CD8-positive, alpha-beta memory T cell (primary cell): ENCODE measurements at regions not wholly inside any gene's neighbourhood (a gene's known extent, or its start where the extent isn't known, plus 50 kb on each side); places are given as distances from the start of the nearest gene placed in this dataset.
"Not testable (repeated sequence)": the region's sequence is repeated elsewhere in the genome, so short reads cannot be mapped to it uniquely, and the experiment has no call there.

Experiments used
- CTCF ChIA-PET: fragments of 350-600 bp; sonication (Branson Sonifier 250); formaldehyde crosslinking; loops from one replicate; lab custom pipeline; 2021; ENCODE audit warnings: antibody characterized with exemption; lab: Charles Lee
- POLR2A ChIA-PET: fragments of 350-600 bp; sonication (Branson Sonifier 250); formaldehyde crosslinking; loops from one replicate; lab custom pipeline; 2021; ENCODE audit warnings: antibody characterized with exemption; lab: Charles Lee
- DNase-seq, 5 donors: peaks; one replicate each; pipeline versions ENCODE4 v3.0.0 to v3.0.0-alpha.2; 2020 to 2022; ENCODE audit warnings: mixed read lengths in 1 of 5
- H3K27ac ChIP-seq: one replicate; pipeline ENCODE4 v1.7.0; 2013; ENCODE audit warnings: low read depth, mild to moderate bottlenecking, low read length, moderate library complexity
- H3K27me3 ChIP-seq: 2 replicates; pipeline ENCODE4 v1.7.0; 2013; ENCODE audit warnings: low read length, mild to moderate bottlenecking; ENCODE audit not compliant: insufficient read depth, poor library complexity, severe bottlenecking
- H3K36me3 ChIP-seq: 2 replicates; pipeline ENCODE4 v1.7.0; 2013; ENCODE audit warnings: mild to moderate bottlenecking, low read length, moderate library complexity; ENCODE audit not compliant: insufficient read depth
- H3K4me1 ChIP-seq: 2 replicates; pipeline ENCODE4 v1.7.0; 2013; ENCODE audit warnings: mild to moderate bottlenecking, low read length, moderate library complexity; ENCODE audit not compliant: insufficient read depth
- H3K4me3 ChIP-seq: 2 replicates; pipeline ENCODE4 v1.7.0; 2013; ENCODE audit warnings: mild to moderate bottlenecking, low read length
- H3K9me3 ChIP-seq: 2 replicates; pipeline ENCODE4 v1.7.0; 2013; ENCODE audit warnings: mild to moderate bottlenecking, low read length
- H3K27ac Mint-ChIP-seq, 8 donors: one replicate each; pipeline ENCODE4 v1.8.0; 2020 to 2021; ENCODE audit warnings: mixed read lengths in 8 of 8, mild to moderate bottlenecking in 6 of 8, inconsistent platforms in 3 of 8, moderate library complexity in 3 of 8
- H3K27me3 Mint-ChIP-seq, 2 donors: one replicate each; pipeline ENCODE4 v1.8.0; 2020 to 2021; ENCODE audit warnings: mixed read lengths in 2 of 2, mild to moderate bottlenecking in 1 of 2, moderate library complexity in 1 of 2
- H3K36me3 Mint-ChIP-seq, 3 donors: one replicate each; pipeline ENCODE4 v1.8.0; 2020 to 2021; ENCODE audit warnings: mixed read lengths in 3 of 3, inconsistent platforms in 1 of 3, mild to moderate bottlenecking in 1 of 3
- H3K4me1 Mint-ChIP-seq, 3 donors: one replicate each; pipeline ENCODE4 v1.8.0; 2020 to 2021; ENCODE audit warnings: mixed read lengths in 3 of 3, inconsistent platforms in 1 of 3, mild to moderate bottlenecking in 1 of 3
- H3K4me3 Mint-ChIP-seq, 7 donors: one replicate each; pipeline ENCODE4 v1.8.0; 2020 to 2021; ENCODE audit warnings: mixed read lengths in 7 of 7, mild to moderate bottlenecking in 6 of 7, moderate library complexity in 4 of 7, inconsistent platforms in 2 of 7
- H3K9me3 Mint-ChIP-seq, 5 donors: one replicate each; pipeline ENCODE4 v1.8.0; 2020 to 2022; ENCODE audit warnings: mixed read lengths in 5 of 5, mild to moderate bottlenecking in 3 of 5, moderate library complexity in 2 of 5, inconsistent platforms in 1 of 5

DNA sequence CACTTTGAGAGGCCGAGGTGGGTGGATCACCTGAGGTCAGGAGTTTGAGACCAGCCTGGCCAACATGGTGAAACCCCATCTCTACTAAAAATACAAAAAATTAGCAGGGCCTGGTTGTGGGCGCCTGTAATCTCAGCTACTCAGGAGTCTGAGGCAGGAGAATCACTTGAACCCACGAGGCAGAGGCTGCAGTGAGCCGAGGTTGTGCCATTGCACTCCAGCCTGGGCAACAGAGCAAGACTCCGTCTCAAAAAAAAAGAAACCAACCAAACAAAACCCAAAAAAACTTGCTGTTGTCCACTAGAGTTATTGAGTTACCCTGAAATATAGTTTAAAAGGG is 186.7 kb downstream of the GOLGA6L6 start:
- peaks cover 19% of the 10 kb centered on the region for H3K4me1 ChIP-seq
- POLR2A ChIA-PET, H3K4me3 Mint-ChIP-seq, H3K27me3 Mint-ChIP-seq, H3K4me3 ChIP-seq, H3K27me3 ChIP-seq, H3K27ac Mint-ChIP-seq, H3K9me3 Mint-ChIP-seq, H3K9me3 ChIP-seq, H3K27ac ChIP-seq, H3K36me3 ChIP-seq, H3K36me3 Mint-ChIP-seq: not testable (repeated sequence)
- H3K4me1 Mint-ChIP-seq, result peaks cover 12 to 16% (median 12%) of the 10 kb centered on the region in 3 donors
- peak in 1 of 5 donors; percentile 31 for DNase-seq
- CTCF ChIA-PET, result interaction anchor here (1.0 to 5.6 kb wide), 2 partner anchors 16 to 1869 kb away, joined by 3 to 123 read pairs; no protein-coding TSS in a partner anchor

DNA sequence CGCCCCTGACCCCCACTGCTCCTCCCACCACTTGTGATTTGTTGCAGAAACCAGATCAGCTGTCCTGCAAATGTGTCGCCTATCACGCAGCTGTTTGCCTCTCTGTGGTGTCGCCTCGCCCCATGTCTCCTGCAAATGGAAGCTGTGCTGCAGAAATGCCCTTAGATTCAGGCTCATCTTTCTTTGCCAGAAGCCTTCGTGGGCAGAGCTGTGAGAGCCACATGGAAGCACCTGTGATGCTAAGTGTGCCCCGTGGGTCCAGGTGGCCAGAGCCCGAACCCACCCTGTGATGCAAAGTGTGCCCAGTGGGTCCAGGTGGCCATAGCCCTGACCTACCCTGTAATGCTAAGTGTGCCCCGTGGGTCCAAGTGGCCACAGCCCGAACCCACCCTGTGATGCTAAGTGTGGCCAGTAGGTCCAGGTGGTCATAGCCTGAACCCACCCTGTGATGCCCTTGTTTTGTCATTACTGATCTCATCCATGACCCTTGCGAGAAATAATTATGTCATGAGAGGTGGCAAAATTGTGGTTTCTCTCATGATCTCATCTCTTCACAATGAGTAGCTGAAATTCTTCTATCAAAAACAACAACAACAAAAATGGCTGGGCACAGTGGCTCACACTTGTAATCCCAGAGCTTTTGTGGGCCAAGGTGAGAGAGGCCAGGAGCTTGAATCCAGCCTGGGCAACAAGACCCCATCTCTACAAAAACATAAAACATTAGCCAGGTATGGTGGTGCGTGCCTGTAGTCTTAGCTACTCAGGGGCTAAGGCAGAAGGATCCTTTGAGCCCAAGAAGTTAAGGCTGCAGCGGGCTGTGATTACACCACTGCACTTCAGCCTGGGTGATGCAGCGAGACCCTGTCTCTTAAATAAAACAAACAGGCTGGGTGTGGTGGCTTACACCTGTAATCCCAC is 187.4 kb downstream of the GOLGA6L6 start:
- H3K27me3 Mint-ChIP-seq, result peaks cover 4 to 5% of the 10 kb centered on the region in 2 donors
- ChIA-PET CTCF (interaction anchor here (1.0 to 5.6 kb wide), 2 partner anchors 17 to 1869 kb away, joined by 3 to 123 read pairs; no protein-coding TSS in a partner anchor), POLR2A (no interaction called here)
- no peaks in the 10 kb centered on the region for H3K36me3 Mint-ChIP-seq
- no peak overlapping the region for H3K27ac Mint-ChIP-seq
- H3K4me3 ChIP-seq, result no peak overlapping the region
- H3K27ac ChIP-seq, result no peak overlapping the region
- no peaks in the 10 kb centered on the region for H3K27me3 ChIP-seq
- peaks cover 19% of the 10 kb centered on the region for H3K4me1 ChIP-seq
- no peak overlapping the region for H3K4me3 Mint-ChIP-seq
- H3K9me3 Mint-ChIP-seq, result no peaks in the 10 kb centered on the region
- H3K36me3 ChIP-seq, result no peaks in the 10 kb centered on the region
- peaks cover 12 to 16% (median 12%) of the 10 kb centered on the region in 3 donors for H3K4me1 Mint-ChIP-seq
- peak in 1 of 5 donors; percentile 52 for DNase-seq
- no peaks in the 10 kb centered on the region for H3K9me3 ChIP-seq

DNA sequence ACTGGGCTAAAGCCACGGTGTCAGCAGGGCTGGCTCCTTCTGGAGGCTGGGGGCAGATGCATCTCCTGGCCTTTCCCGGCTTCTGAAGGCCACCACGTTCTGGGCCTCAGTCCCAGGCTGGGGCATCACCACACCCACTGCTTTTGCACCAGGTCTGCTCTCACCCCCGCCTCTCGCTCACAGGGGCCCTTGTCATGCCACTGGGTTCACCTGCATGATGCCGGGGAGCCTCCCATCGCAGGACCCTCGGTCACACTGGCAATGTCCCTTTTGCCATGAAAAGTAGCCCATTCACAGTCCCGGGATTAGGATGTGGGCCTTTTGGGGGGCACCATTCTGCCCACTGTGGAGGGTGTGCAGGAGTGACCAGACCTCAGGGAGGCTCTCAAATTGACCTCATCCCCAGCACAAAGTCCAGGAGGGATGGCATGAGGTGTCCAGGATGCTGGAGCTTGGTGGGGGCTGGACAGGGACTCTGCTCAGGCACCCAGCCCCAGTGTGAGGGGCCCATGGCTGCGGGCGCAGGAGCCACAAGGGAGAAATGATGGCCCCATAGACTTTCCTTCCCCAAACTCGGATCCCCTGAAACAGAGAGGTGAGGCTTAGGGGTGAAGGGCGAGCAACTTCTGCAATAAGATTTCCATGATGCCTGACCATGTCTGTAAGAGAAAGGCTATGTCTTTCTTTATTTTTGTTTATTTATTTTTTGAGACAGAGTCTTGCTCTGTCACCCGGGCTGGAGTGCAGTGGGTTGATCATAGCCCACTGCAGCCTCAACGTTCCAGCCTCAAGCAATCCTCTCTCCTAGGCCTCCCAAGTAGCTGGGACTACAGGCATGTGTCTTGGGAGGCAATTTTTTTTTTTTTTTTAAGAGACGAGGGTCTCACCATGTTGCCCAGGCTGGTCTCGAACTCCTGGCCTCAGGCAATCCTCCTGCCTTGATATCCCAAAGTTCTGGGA is 189.1 kb downstream of the GOLGA6L6 start:
- no peak overlapping the region for H3K4me3 ChIP-seq
- CTCF ChIA-PET, result no interaction called here
- H3K4me1 ChIP-seq, result peaks cover 19% of the 10 kb centered on the region
- H3K9me3 ChIP-seq, result no peaks in the 10 kb centered on the region
- H3K27ac ChIP-seq, result no peak overlapping the region
- no peaks in the 10 kb centered on the region for H3K9me3 Mint-ChIP-seq
- H3K36me3 ChIP-seq, result no peaks in the 10 kb centered on the region
- peaks cover 4 to 5% of the 10 kb centered on the region in 2 donors for H3K27me3 Mint-ChIP-seq
- no peaks in the 10 kb centered on the region for H3K27me3 ChIP-seq
- peaks cover 12 to 16% (median 12%) of the 10 kb centered on the region in 3 donors for H3K4me1 Mint-ChIP-seq
- no peak overlapping the region for H3K27ac Mint-ChIP-seq
- peak overlapping the region in 1 of 7 donors; percentile 23 for H3K4me3 Mint-ChIP-seq
- DNase-seq, result peak in 1 of 5 donors; percentile 47
- POLR2A ChIA-PET, result no interaction called here
- no peaks in the 10 kb centered on the region for H3K36me3 Mint-ChIP-seq

DNA sequence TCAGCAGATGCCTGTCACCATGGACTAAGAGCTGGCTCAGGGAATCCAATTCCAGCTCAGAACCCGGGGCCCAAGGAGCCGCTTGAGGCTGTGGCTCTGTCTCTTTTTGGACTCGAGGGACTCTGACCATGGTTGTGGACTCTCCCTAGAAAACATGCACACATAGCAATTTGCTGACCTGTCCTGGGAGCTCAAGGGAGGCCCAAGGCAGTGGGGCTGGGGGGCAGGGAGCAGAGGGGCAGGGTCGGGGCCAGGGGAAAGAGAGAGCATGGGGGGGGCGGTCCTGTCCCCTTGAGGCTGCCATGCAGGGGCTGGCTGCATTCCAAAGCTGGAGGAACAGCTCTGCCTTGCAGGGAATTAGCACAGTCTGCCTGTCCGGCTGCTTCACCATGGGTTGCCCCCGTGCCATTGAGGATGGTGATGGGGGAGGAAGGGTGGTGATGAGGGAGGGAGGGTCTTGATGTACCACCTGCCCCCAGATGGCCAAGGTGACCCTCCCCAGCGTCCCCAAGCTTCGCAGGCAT is 190.1 kb downstream of the GOLGA6L6 start:
- Histone ChIP-seq H3K4me1 (peaks cover 16% of the 10 kb centered on the region), H3K36me3 (no peaks in the 10 kb centered on the region), H3K27me3 (no peaks in the 10 kb centered on the region), H3K9me3 (no peaks in the 10 kb centered on the region), H3K27ac (no peak overlapping the region), H3K4me3 (no peak overlapping the region)
- Mint-ChIP-seq H3K4me3 (peak overlapping the region in 1 of 7 donors; percentile 21), H3K9me3 (no peaks in the 10 kb centered on the region), H3K27ac (no peak overlapping the region), H3K36me3 (no peaks in the 10 kb centered on the region), H3K27me3 (peaks cover 4 to 5% of the 10 kb centered on the region in 2 donors), H3K4me1 (peaks cover 9 to 15% (median 10%) of the 10 kb centered on the region in 3 donors)
- peak in 1 of 5 donors; percentile 47 for DNase-seq
- ChIA-PET POLR2A (no interaction called here), CTCF (interaction anchor here (0.9 kb wide), 1 partner anchor 1872 kb away, joined by 6 read pairs; no protein-coding TSS in a partner anchor)

DNA sequence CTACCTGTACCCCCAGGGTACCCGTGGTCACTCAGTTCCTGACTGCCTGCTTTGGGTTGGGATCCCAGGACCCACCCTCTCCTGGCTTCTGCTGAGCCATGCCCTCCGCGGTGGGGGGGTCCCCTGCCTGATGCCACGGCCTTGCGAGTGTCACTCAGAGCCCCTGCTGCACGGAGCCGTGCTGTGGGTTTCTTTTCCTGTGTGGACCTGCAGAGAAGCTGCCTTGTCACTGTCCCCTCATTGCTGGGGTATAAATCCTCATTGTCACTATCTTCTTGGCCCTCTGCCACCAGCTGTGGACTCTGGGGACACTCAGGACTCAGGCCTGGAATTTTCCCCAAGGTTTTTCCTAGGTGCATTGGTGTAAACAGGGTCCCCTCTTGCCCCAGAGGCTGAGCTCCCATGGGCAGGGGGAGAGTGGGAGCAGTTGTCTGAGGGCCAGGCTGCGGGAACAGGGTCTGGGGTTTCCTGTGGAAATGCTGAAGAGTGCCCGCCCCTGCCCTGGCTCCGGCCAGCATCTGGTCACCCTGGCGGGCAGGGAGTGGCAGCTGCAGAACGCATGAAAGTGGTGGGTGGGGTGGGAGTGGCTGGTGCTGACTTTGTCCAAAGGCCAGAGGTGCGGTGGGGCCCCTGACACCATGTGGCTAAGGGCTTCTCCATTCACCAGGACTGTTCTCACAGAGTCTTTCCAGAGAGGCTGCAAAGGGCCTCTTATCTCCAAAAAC is 191.7 kb downstream of the GOLGA6L6 start:
- Mint-ChIP-seq H3K4me1 (peaks cover 5 to 11% (median 6%) of the 10 kb centered on the region in 3 donors), H3K36me3 (no peaks in the 10 kb centered on the region), H3K27me3 (peaks cover 4 to 5% of the 10 kb centered on the region in 2 donors), H3K4me3 (no peak overlapping the region), H3K9me3 (no peaks in the 10 kb centered on the region), H3K27ac (peak overlapping the region in 1 of 8 donors; percentile 29)
- peak in 1 of 5 donors; percentile 47 for DNase-seq
- Histone ChIP-seq H3K36me3 (no peaks in the 10 kb centered on the region), H3K27me3 (no peaks in the 10 kb centered on the region), H3K4me3 (no peak overlapping the region), H3K27ac (no peak overlapping the region), H3K9me3 (no peaks in the 10 kb centered on the region), H3K4me1 (peaks cover 14% of the 10 kb centered on the region)
- ChIA-PET POLR2A (no interaction called here), CTCF (no interaction called here)

DNA sequence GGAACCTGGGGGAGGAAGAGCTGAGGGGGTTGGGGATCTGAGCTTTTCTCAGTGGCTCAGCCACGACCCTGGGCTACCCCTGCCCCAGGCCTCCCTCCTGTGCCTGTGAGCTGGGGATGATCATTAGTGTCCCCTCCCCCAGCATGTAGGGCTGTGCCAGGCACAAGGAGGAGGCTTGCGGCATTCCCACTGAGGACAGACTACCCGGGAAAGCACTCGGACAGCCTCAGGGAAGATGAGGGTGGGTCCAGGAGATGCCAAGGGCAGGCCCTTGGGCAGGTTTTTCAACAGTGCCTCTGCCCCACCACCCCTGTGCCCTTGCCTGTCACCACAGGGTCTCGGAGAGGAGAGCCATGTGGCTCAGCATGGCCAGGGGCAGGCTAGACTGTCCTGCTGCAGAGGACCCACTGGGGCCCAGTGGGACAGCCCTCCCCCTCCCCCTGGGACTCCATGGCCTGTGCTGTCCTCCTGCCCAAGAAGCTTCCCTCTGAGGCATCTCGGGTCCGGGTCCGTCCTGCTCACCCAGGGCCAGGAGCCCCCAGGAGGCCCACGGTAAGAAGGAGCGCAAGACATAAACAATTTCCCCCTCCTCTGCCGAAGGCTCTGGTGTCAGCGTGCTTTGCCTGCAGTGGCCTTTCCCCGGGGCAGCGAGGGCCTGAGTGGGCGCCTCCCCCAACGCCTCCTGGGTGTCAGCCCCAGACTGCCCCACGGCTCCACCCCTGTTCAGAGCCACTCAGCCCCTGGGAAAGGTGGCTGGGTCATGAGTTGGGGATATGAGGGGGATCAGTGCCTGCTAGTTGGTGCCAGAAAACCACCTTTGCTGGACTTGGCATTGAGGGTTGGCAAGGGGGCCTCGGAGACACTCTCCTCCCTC is 192.5 kb downstream of the GOLGA6L6 start:
- DNase-seq, result peak in 1 of 5 donors; percentile 53
- no peaks in the 10 kb centered on the region for H3K36me3 Mint-ChIP-seq
- Histone ChIP-seq H3K4me3 (no peak overlapping the region), H3K9me3 (no peaks in the 10 kb centered on the region), H3K36me3 (no peaks in the 10 kb centered on the region), H3K4me1 (peaks cover 14% of the 10 kb centered on the region), H3K27ac (no peak overlapping the region), H3K27me3 (no peaks in the 10 kb centered on the region)
- ChIA-PET CTCF (interaction anchor here (1.8 kb wide), 1 partner anchor 7 kb away, joined by 7 read pairs; no protein-coding TSS in a partner anchor), POLR2A (no interaction called here)
- no peak overlapping the region for H3K27ac Mint-ChIP-seq
- H3K4me1 Mint-ChIP-seq, result peaks cover 5 to 11% (median 6%) of the 10 kb centered on the region in 3 donors
- H3K9me3 Mint-ChIP-seq, result no peaks in the 10 kb centered on the region
- peaks cover 4 to 5% of the 10 kb centered on the region in 2 donors for H3K27me3 Mint-ChIP-seq
- no peak overlapping the region for H3K4me3 Mint-ChIP-seq
